GM19240 (cell line): ENCODE measurements at regions not wholly inside any gene's neighbourhood (a gene's known extent, or its start where the extent isn't known, plus 50 kb on each side); places are given as distances from the start of the nearest gene placed in this dataset.

ENCODE experiments used
- DNase-seq: peaks from one replicate; pipeline ENCODE4 v3.0.0; 2011; ENCODE audit warnings: low spot score; ENCODE audit not compliant: insufficient read length

DNA sequence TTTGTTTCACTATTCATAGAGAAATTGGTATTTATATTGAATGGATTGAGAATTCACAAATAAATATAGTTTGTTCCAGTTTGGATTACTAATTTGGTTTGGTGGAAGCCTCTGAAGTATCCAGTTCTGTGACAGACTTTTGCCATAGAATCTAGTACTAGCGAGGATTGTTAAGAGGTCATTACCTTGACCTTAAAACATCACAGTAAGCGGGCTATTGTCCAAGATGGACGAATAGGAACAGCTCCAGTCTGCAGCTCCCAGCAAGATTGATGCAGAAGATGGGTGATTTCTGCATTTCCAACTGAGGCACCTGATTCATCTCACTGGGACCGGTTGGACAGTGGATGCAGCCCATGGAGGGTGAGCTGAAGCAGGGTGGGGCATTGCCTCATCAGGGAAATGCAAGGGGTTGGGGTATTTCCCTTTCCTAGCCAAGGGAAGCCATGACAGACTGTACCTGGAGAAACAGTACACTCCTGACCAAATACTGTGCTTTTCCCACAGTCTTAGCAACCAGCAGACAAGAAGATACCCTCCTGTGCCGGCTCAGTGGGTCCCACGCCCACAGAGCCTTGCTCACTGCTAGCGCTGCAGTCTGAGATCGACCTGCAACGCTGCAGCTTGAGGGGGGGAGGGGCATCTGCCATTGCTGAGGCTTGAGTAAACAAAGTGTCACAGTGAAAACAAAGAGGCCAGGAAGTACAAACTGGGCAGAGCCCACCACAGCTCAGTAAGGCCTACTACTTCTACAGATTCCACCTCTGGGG, 66.4 kb upstream of the NEDD9 start:
- DNase-seq = no peak

DNA sequence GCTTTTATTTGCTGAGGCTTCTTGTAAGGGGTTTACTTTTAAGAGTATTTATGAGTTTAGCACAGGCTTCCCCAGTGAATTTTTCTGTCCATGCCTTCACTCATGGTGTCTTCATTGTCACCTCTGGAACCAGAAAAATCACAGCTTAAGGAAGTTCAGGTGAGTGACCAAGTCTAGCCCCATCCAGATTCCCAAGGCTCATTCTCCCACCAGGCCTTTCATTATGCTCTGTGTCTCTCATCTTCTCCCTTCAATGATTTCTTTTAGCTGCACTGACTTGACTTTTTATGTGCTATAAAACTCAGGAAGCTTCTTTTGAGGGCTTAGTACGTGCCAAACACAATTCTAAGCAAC, 64.9 kb upstream of the NEDD9 start:
- DNase-seq = no peak

DNA sequence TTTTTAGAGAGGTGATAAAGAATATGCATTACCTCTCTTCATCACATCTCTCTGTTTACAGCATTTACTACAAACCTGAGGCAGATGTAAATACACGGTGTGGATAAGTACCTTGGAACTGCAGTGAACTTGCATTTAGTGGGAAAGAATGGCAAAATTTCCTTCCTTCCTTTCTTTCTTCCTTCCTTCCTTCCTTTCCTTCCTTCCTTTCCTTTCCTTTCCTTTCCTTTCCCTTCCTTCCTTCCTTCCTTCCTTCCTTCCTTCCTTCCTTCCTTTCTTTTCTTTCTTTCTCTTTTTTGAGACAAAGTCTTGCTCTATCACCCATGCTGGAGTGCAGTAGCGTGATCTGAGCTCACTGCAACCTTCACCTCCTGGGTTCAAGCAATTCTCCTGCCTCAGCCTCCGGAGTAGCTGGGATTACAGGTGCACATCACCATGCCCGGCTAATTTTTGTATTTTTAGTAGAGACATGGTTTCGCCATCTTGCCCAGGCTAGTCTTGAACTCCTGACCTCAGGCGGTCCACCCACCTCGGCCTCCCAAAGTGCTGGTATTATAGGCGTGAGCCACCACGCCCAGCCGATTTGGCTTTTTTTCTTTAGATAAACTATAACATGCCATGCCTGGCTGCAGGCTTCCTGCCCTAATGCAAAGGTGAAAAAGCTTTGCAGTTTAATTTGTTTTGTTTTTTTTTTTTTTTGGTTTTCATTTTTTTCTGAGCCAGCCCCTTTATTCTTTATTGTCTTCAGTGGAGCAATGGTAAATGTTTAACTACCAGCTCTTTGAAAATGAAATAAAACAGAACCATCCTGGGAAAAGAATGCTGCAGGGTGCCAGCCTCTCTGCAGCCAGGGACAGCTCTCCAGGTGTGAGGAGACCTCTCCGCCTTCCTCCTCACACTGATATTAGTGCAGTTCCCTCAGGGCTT, 64.2 kb upstream of the NEDD9 start:
- DNase-seq = no peak

DNA sequence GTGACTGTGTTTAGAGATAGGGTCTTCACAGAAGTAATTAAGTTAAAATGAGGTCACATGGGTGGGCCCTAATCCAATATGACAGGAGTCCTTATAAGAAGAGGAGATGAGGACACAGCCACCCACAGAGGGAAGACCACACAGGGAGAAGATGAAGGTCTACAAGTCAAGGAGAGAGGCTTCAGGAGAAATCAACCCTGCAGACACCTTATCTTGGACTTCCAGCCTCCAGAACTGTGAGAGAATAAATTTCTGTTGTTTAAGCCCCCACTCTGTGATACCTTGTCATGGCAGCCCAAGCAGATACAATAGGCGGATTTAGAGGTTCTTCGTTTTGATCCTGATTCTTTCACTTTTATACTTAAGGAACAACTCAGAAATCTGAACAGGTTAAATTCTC, 63.5 kb upstream of the NEDD9 start:
- DNase-seq = no peak

DNA sequence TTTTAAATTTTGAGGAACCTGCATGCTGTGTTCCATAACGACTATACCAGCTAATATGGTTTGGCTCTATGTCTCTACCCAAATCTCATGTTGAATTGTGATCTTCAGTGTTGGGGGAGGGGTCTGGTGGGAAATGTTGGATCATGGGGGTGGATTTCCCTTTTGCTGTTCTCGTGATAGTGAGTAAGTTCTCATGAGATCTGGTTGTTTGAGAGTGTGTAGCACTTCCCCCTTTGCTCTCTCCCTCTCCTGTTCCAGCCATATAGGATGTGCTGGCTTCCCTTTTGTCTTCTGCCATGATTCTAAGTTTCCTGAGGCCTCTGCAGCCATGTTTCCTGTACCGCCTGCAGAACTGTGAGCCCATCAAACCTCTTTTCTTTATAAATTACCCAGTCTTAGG, 61.8 kb upstream of the NEDD9 start:
- no peak for DNase-seq

DNA sequence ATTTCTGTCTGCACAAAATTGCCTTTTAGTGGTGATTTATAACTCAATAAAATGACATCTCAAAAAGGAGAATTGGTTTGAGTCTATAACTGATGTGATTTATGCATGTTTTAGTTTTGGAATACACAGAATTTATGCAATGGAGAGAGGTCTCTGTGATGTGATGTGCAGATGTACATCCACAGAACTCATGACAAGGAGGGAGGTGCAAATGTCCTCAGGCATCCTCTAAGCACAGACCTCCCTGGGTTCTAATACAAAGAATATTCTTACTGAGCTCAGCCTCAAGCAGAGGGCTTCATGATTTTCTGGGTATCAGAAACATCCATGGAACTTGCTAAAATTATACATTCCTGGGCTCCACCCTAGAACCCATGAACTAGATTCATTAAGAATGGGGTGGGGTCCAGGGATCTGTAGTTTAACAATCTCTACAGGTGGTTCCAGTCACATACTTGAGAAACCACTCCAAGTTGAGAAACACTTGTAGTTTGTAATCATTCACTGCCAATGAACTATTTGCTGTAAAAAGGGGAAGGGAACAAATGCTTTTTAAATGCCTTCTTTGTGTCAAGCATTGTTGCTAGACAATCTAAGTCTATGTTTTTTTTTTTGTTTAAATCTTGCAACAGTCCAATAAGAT, 60.2 kb upstream of the NEDD9 start:
- no peak for DNase-seq

DNA sequence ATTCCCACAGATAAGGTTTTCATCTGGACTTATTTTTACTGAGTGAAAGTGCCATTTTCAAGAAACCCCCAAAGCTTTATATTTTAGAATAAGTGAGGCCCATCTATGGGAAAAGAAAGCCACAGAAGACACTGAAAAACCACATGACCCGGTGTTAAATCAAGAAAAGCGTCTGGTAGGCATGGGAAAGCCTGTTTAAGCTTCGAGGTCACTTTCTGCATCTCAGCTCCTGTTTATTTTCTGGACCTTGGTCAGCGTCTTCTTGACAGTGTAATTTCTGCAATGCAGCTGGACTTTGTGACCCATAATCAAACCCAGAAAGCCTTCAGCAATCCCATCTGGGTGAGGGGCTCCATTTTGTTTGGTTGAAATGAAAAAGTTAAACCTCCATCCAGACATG, 59.6 kb upstream of the NEDD9 start:
- no peak for DNase-seq

DNA sequence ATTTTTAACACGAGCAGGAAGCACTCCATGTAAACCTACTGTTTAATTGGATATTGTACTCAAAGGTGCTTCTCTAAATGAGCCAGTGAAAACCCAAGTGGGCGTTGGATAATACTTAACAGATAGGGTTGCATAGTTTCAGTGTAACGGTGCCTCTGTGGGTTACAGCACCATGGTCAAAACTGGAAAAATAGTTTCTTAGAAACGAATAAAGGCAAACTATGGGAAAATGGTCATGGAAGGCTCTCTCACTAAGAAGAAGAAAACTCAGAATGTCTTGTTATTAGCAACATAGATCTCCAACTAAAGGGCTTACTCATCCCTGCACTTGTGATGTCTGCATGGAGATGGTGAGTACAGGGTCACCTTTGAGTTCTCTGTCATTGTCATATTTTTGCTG, 59.1 kb upstream of the NEDD9 start:
- no peak for DNase-seq

DNA sequence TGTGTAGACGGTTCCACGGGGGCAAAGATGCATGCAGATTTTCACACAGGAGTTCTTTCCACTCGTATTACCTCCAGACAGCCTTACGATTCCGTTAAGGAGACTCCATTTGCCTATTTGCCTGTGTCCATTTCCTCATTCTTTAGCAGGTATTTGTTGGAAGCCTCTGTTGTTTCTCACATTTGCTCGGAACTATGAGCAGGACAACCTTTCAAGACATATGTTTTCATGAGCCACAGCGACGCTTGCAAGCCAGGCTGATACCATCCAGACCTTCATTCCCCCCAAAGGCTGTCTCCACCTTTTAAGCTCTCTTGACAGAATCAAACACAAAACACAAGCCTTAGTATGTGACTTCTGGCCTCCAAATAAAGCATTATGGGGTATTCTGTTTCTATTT, 57.6 kb upstream of the NEDD9 start:
- DNase-seq = no peak

DNA sequence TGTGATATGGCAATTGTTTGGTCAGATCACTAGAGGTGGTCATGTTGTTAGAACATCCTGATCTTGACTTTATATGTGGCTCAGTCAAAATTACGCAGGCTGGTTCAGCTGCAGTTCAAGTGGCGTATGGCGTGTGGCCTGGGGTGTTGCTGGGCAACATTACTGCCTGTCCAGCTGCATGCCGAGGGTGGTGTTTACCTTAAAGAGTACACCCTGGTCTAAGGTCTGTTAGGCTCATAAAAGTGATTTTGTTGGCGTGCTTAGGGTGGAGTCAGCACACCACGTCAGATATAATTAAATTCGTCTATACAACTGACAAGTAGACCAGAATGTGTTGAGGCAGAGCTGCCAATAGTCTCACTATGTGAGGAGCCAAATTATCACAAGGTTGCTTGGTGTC, 55.6 kb upstream of the NEDD9 start:
- no peak for DNase-seq

DNA sequence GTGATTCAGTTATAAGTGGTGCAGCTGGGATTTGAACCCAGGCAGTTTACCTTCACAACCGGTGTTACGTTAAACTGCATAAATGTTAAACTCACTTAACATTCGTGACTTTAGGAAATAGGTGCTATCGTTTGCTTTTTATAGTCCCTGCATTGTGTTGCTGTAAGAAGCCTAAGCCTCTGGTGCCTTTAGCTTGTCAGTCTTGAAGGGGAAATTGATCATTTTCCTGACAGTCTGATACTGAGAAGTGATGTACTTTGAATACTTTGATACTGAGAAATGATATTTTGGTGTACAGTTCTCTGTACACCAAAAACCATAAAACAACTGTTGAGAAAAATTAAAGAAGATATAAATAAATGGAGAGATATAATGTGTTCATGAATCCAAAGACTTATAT, 52.5 kb upstream of the NEDD9 start:
- no peak for DNase-seq

DNA sequence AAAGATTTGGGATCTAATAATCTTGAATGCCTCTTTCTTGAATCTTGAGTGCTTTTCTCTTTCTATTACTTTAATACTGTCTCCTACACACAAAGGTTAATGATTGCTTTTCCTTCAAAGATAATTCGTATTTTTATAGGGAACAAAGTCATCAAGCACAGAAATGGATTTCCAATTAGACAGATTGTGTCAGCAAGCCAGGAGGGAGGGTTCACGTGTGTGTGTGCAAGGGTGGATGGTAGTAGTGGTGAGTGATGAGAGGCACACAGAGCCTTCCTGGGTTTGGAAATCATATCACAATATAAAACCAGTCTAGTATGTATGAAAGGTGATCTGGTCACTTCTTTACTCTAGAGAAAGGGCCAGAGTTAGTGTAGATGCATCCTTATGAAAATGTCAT, 51.2 kb upstream of the NEDD9 start:
- no peak for DNase-seq

DNA sequence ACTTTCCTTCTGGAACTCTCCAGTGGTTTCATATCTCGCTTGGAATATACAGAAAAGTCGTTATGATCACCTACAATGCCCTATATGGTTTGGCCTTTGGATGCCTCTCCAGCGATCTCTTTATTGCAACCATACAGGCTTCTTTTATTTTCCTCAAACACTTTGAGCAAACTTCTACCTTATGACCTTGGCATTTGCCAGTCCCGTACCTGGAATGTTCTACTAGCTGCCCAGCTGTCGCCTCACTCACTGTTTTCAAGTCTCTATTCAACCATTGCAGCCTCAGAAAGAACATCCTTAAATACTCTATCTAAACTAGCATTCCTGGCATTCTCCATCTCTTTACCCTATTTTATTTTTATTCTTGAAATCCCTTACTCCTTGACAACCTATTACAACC, 50.4 kb upstream of the NEDD9 start:
- no peak for DNase-seq
